ENCODE measurements at regions not wholly inside any gene's neighbourhood (a gene's known extent, or its start where the extent isn't known, plus 50 kb on each side); places are given as distances from the start of the nearest gene placed in this dataset.
A peak's percentile ranks its signal among the peaks of the same experiment; 100 is the strongest.

DNA sequence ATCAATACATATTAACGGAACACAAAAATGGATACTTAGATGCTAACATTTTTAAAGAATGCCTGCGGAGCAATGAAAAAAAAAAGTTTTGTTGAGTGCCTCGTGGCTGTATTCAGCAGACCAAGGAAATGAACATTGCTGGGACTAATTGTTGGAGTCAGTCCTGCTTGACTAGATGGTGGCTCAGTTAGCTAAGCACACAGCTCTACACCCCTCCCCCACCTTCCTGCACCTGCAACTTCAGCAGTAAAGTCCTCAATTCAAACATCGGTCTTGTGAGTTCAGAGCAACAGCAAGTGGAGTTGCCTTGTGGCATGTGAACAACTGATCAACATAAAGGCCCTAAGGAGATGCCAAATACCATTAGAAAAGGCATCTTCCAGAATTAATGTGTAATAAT lies 326.0 kb upstream of the NPSR1 start:
- DNase-seq (ENCODE audit: low read depth), result no peak

- no peak for DNase-seq (ENCODE audit: low read depth)
Measured at GRCh38 chr7:34333184-34333583, 324.8 kb upstream of the NPSR1 start.

GRCh38 chr7:34333925-34334324 lies 324.1 kb upstream of the NPSR1 start:
- DNase-seq (ENCODE audit: low read depth), result no peak

DNA sequence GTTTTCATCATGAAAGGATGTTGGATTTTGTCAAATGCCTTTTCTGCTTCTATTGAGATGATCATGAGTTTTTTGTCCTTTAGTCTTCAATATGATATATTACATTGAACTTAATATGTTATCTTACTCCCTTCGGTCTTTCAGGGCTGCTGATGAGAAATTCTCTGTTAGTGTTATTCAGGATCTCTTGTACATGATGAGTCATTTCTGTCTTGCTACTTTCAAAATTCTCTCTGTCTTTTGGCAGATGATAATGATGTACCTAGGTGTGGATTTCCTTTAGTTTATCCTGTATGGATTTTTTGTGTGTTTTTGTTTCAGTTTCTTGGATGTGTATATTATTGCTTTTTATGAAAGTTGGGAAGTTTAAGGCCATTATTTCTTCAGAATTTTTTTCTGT lies 320.9 kb upstream of the NPSR1 start:
- DNase-seq (ENCODE audit: low read depth), result no peak

DNA sequence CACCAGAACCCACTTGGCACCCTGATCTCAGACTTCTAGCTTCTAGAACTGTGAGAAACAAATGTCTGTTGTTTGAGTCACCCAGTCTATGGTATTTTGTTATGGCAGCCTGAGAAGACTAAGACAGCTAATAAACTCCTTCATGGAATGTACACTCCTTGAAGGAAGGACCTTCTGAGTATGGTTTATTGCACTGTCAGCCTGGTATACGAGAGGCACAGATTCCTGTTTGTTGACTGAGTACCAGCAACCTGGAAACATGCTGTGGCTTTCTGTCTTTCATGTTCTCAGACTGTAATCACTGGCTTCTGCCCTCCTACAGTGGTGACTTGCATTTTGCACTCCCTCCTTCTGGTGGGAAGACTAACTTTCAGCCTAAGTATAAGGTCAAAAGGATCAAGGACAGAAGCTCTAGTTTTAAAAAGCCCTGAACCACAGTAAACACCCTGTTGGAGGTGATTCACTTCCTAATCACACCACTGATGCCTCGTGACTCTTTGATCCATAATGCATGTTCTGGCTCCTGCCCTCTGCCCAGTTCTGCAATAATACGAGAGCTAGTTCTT lies 319.0 kb upstream of the NPSR1 start:
- peak; percentile 88 for DNase-seq (ENCODE audit: low read depth)

GRCh38 chr7:34341326-34341725 lies 316.7 kb upstream of the NPSR1 start:
- peak; percentile 66 for DNase-seq (ENCODE audit: low read depth)

GRCh38 chr7:34342387-34342786 lies 315.6 kb upstream of the NPSR1 start:
- DNase-seq (ENCODE audit: low read depth), result no peak

DNA sequence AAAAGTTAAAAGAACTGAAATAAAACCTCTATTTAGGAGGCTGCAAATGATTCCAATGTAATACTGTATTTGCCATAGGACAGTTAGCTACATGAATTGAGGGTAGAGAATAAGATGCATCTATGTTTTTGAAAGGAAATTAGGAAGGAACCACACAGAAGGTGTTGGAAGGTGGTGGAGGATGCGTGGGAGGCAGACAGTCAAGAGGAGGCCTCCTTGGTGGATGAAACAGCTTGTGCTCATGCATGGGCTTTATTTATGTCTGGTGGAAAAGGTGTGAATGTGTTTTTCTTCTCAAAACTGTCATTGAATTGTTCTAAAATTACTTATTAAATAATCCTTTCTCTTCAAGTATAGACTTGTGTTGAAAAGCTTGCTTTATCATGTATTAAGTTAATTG lies 314.4 kb upstream of the NPSR1 start:
- no peak for DNase-seq (ENCODE audit: low read depth)

- DNase-seq (ENCODE audit: low read depth), result no peak
Measured at GRCh38 chr7:34354011-34354410, 304.0 kb upstream of the NPSR1 start.

- DNase-seq (ENCODE audit: low read depth), result peak; percentile 86
Measured at GRCh38 chr7:34354899-34355298, 303.1 kb upstream of the NPSR1 start.

GRCh38 chr7:34357068-34357467 lies 300.9 kb upstream of the NPSR1 start:
- DNase-seq (ENCODE audit: low read depth), result no peak

DNA sequence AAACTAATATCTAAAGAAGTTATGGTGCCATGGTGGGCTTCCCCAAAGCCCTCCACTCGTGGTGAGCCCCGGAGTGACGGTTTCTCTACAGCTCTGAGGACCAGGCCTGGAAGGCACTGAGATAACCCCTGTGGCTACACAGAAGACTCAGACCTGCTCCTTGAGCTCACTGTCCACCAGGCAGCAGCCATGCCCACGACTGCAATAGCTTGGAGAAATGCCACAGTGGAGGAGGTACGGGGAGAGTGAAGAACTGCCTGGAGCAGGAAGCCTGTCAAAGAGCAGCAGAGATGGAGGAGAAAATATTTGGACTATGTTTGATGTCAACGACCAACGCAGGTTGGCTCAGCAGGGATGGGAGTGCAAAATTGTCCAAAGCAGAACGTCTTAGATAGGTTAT lies 300.1 kb upstream of the NPSR1 start:
- DNase-seq (ENCODE audit: low read depth), result no peak

DNA sequence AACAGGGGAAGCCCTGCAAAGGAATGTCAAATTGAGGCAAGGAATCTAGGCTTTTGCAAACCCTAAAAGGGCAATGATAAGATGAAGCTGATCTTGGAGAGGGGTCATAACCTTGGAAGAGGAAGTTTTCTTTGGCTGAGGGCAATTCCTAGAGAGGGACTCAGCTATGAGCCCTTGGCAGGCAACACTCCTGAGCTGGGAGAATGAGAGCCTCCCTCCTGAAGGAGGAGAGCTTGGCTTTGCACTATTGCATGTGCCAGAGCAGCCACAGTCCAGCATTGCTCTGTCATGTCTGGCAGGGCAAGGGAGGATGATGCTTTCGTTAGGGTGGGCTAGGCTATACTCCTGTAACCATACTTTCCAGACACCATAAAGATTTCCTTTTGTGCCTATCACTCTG lies 299.4 kb upstream of the NPSR1 start:
- peak; percentile 55 for DNase-seq (ENCODE audit: low read depth)

GRCh38 chr7:34361663-34362250 lies 296.3 kb upstream of the NPSR1 start:
- peak; percentile 18 for DNase-seq (ENCODE audit: low read depth)

GRCh38 chr7:34362621-34363020 lies 295.4 kb upstream of the NPSR1 start:
- DNase-seq (ENCODE audit: low read depth), result no peak

GRCh38 chr7:34364130-34364529 lies 293.9 kb upstream of the NPSR1 start:
- DNase-seq (ENCODE audit: low read depth), result no peak

DNA sequence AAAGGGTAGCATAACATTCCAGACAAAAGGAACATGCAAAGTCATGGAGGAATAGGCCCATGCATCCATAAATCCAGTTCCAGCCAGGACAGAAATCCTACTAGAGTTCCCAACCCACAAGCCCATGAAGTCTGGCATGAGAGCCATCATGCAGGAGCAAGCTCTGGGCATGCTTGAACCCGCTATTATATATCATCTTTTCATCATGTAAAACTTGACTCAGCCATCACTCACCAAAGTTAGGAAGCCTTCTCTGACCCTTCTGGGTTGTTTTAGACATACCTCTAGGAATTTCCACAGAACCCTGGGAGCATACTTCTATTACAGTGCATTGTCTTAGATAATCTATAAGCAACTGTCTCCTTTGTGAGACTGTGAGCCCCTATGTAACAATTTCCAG lies 293.0 kb upstream of the NPSR1 start:
- DNase-seq (ENCODE audit: low read depth), result no peak

- no peak for DNase-seq (ENCODE audit: low read depth)
Measured at GRCh38 chr7:34365611-34366010, 292.4 kb upstream of the NPSR1 start.

DNA sequence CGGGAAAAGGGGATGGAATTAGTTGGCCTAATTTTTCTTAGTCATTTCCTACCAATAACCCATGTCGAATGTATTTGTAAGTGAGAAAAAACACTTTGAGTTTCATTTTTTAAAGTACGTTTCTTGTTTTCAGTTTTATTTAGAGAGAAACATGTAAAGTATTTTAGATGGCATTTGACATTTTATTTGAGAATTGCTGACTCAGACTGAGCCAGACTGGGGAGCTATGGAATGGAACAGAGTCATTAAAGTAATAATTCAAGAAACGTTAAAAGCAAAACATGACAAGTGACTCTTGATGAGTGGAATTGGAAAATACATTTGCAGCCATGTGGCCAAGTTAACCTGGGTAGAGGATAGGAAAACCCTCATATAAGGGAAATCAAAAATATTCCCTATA lies 286.1 kb upstream of the NPSR1 start:
- peak; percentile 36 for DNase-seq (ENCODE audit: low read depth)

- DNase-seq (ENCODE audit: low read depth), result peak; percentile 68
Measured at GRCh38 chr7:34373940-34374339, 284.1 kb upstream of the NPSR1 start.

- no peak for DNase-seq (ENCODE audit: low read depth)
Measured at GRCh38 chr7:34382166-34382893, 275.7 kb upstream of the NPSR1 start.

GRCh38 chr7:34385384-34385783 lies 272.6 kb upstream of the NPSR1 start:
- peak; percentile 31 for DNase-seq (ENCODE audit: low read depth)

GRCh38 chr7:34389332-34390078 lies 268.5 kb upstream of the NPSR1 start:
- DNase-seq (ENCODE audit: low read depth), result no peak
